Stimulated activated CD8-positive, alpha-beta memory T cell treated with anti-CD3 and anti-CD28 coated beads, Interleukin-12 subunit alpha, Interleukin-12 subunit beta, amount 100 ng/mL, for 24 hours (primary cell): ENCODE measurements at regions not wholly inside any gene's neighbourhood (a gene's known extent, or its start where the extent isn't known, plus 50 kb on each side); places are given as distances from the start of the nearest gene placed in this dataset.

ENCODE experiments used
- DNase-seq: peaks from one replicate; pipeline ENCODE4 v3.0.0-alpha.2; 2020; ENCODE audit errors: extremely low read depth

DNA sequence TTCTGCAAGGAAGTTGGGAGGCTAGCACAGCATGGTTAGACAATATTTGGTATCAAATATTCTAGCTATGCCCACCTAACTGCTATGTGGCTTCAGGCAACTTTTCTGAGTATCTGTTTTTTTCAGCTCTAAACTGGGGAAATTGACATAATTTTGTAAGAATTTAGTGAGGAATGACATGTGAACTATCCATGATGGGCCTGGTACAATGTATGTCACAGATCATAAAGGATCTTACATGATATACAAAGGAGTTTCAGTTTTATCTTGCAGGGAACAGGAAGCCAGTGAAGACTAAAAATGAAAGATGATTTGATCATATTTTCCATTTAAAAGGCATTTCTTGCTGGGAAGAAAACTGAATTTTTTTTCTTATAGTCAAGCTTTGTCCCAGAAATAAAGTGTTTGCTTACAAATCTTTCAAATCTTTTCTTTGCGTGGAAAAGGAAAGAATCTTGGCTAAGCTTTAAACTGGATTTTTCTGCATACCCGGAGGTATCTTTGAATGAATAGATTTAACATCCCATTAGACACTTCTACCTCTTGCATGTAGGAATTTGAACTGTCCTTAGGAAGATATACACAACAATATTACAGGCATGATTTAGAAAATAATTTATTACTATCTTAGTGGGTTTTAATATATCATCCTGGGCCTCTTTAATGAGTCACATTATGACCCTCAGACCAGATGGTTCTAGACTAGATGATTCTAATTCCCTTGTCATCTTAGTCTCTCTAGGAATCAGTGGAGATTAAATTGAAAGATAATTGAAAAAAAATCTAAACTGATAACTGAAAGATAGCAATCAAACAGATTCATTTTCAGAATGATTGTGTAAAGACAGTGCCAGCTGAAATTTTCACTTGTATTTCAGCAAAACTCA is 436.0 kb upstream of the THBS1 start:
- no peak for DNase-seq

DNA sequence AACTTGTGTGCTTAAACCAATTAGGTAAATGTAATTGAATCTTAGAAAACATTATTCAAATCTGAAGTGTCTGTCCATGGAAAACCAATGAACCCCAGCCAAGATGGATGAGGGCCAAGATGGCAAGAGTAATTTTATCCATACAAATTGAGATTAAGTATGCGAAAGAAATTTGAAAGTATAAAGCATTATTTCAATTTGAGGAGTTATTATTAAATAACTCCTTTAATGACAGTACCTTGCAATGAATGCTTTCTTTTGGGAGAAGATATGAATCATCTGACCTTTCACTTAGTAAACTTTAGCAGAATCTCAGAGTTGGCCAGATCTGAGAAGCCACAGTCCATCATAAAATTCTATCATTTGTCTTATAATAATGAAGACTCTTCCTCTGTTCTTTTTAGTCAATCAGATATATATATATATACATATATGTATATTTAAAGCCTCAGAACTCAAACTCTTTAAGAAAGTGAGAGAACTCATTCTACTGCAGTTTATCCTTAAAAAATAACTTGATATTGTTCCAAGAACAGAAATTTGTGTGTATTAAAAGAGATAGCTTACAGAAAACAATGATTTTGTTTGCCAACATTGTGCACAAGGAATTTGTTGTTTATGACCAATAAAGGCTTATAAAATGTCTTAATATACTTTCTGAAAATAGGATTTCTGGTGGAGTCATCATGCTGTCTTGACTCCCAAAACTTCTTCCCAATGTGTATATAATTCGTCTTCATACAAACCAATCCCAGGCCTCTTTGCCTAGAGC is 434.8 kb upstream of the THBS1 start:
- DNase-seq: no peak

DNA sequence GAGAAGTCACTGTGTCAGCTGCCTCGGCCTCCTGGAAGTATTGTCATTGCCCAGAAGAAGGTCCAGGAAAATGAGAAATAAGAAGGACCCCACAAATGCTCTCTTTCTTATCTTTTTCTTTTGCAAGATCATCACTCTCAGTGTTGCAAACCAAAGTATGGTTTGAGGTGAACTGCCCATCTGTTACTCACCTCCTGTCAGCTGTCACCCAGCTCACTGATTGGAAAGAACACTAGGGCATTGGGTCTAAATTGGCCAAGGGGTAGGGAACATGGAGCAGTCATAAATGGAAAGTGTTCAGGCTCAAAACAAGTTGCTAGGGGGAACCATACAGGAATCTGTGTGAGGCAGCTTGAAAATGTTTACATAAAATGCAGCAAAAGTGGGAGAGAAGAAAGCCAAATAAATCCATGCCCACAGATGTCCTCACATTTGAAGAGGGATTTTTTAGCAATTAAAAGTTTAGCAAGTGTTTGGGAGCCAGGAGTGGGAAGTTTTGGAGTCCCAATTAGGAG is 431.2 kb upstream of the THBS1 start:
- no peak for DNase-seq

DNA sequence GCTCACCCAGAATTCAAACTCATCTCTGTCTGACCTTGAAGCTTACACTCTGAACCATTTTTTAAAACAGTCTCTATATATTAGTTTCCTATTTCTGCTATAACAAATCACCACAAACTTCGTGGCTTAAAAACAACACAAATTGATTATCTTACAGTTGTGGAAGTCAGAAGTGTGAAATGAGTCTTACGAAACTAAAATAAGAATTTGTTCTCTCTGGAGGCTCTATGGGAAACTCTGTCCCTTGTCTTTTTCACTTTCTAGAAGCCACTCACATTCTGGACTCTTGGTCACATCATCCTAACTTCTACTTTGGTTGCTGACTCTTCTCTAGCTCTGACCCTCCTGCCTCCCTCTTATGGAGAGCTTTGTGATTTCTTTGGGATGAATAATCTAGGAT is 429.3 kb upstream of the THBS1 start:
- no peak for DNase-seq

DNA sequence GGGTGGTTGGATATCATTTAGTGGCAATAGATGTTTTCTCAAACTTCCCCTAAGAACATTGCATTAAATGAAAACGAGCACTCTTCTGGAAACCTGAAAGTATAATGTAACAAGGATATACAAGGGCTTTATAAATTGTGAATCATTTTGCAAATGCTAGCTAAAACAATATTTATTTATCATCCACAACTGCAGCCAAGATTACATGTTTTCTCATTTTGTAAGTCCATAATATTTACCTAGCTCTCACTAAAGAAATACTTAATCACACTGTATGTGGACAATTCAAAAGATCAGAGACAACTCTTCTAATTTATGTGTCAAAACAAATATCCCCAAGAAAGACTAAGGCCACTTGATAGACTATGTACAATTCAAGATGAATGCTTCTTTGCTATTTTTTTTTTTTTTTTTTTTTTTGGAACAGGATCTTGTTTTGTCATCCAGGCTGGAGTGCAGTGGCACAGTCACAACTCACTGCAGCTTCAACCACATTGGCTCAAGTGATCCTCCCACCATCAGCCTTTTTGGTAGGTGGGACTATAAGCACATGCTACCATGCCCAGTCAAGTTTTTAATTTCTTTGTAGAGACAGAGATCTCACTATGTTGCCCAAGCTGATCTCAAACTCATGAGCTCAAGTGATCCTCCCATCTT is 427.7 kb upstream of the THBS1 start:
- DNase-seq: no peak

DNA sequence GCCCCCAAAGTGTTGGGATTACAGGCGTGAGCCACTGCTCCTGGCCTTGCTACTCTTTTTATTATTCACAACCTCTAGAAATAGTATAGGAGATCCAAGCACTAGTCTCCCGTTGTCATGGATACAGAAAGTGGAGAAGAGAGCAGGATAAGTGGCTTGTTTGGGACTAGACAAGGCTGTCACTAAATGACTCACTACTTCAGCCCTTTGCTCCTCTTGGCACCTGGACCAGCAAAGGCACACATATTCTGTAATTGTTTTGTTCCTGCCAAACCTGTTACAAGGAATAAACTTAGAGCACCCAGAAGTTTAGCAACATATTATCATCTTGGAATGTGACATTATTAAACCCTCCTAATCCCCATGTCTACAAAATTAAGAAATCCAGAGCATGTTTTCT is 427.2 kb upstream of the THBS1 start:
- no peak for DNase-seq

DNA sequence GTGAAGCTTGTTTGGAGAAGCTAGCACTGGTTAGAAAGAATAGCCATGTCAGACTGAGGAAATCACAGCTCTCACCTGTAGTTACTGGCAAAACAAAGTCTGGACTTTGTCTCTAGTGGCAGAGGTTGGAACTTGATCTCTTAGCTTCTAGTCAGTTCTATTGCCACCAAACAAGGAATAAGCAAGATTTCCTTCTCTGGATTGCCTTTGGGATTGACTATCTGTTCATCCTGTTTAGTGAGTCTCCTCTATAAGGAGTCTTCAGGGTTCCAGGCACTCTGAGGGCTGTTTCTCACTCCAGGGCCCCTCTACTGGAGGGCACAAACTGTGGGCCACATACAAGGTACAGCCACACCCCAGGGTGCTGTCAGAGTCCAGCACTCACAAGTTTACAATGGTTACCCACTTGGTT is 426.6 kb upstream of the THBS1 start:
- DNase-seq: no peak

DNA sequence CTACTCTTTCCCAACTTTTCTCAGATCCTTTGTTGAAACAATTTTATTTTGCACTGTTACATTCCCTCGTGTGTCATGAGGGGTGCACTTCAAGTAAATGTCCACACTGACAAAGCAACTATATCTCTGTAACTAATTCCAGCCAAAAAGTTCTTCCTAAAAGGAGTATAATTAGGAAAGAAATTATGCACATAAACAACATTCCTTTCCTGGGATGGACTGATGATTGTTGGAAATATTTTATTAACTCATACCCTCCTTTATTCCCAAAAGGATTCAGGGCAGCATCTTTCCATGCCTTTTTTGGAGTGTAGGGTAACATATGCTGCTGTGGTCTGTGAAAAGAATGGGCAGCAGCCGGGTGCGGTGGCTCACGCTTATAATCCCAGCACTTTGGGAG is 426.1 kb upstream of the THBS1 start:
- no peak for DNase-seq

DNA sequence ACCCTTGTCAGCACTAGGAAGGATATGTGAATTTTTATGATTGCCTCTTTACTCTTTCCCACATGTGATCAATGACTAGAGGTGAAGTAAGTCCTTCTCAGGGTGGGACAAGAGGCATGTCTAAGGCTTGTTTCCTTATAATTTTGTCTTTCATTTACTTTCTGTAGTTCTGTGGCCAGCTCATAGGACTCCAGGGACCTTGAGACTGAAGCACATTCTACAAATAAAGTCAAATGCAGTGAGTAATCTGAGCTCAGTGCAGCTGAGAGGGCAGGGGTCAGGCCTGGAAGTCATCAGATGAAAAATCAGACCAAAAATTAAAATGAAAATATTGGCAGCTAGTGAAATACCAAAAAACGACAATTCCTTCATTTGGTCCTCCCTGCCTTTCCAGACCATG is 424.7 kb upstream of the THBS1 start:
- DNase-seq: no peak

DNA sequence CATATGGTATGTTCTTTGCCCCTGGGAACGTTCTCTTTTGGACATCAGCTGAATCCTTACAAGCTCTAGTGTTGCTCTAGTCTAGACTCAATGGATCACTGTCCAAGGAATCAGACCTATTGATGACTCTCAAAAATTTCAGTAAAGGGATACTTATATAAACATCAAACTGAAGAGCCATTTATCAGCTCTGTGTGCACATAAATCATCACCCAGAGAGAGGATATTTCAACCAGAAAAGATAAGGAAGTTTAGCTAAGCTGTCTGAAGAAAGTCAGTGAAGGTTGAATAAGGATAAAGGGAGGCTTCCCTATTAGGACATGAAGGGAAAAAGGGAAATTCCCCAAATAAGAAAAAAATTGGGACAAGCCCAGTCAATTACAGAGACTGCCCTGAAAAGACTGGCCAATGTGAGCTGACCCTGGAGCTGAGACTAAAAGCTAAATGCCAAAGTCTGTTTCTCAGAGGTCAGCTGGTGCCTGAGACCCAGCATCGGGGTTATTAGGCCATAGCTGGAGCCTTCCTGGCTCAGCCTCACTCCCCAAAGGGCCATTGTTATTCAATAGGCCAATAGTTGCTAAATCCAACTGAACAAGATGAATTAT is 424.1 kb upstream of the THBS1 start:
- DNase-seq: no peak

DNA sequence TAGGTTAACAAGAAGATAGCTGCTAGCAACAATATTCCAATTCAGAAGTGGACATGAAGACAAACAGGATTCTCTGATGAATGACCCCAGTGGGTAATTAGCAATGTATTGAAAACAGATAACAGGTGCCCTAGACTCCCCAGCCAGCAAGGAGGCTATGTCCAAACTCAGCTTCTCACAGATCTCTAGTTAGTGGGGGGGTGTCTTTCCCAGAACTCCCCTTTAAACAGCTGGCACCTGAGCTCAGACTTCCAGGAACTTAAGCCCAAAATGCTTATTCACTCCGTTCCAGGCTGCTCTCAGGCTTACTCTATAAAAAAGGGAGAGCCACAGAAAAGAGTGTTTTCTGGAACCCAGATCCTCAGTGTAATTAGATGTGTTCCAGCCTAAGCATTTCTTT is 423.0 kb upstream of the THBS1 start:
- no peak for DNase-seq

DNA sequence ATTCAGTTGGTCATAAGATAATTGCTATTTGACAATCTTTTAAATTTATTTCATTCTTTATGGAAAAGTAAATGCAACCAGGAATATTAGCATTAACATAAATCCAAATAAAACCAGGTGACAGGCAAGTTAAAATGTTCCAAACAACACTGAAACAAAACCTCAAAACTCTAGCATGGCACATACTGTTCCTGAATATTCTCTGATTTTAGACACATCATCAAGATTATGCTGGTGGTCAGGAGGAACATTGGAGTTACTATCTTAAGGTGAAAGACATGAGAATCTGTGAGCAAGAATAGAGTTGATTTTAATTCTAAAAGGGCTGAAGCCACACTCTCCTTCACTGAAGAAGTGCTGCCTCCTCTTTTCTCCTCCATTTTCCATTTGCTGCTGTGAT is 421.0 kb upstream of the THBS1 start:
- no peak for DNase-seq

DNA sequence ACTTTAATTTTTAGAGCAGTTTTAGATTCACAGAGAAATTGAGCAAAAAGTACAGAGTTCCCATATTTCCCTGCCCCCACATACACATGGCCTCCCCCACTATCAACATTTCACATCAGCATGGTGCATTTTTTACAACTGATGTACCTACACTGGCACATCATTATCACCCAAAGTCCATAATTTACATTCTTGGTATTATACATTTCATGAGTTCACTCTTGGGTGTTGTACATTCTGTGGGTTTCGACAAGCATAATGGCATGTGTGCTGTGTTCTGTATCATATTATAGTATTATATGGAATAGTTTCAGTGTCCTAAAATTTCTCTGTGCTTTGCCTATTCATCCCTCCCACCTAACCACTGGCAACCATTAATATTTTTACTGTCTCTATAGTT is 419.8 kb upstream of the THBS1 start:
- DNase-seq: no peak

DNA sequence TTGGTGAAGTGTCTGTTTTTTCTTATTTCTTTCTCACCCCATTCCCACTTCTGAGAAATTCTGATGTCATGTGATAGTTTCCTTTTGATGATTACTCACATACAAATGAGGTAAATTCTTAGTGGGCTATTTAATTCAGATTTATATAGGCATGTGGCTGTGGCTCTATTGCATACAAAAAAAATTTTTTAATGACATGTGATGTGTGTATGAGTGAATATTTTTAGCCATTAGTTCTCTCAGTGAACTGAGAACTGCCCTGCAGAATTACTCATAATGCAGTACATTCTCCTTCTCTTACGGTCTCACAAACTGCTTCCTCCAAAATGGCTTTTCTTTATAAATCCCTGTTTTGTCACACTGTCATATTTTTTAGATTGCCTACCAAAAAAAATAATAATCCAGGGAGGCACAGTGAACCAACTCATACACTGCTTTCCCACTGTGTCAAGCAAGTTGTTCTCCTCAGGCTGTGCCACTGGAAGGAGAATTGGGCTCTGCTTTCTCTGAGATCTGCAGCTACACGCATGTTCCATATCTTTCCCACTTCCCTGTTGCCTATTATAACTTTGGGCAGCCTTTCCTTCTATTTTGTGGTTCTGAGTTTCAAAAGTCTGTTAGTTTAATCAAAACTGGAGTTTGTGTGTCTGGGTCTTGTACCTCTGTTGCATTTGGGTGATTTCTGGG is 415.7 kb upstream of the THBS1 start:
- no peak for DNase-seq

DNA sequence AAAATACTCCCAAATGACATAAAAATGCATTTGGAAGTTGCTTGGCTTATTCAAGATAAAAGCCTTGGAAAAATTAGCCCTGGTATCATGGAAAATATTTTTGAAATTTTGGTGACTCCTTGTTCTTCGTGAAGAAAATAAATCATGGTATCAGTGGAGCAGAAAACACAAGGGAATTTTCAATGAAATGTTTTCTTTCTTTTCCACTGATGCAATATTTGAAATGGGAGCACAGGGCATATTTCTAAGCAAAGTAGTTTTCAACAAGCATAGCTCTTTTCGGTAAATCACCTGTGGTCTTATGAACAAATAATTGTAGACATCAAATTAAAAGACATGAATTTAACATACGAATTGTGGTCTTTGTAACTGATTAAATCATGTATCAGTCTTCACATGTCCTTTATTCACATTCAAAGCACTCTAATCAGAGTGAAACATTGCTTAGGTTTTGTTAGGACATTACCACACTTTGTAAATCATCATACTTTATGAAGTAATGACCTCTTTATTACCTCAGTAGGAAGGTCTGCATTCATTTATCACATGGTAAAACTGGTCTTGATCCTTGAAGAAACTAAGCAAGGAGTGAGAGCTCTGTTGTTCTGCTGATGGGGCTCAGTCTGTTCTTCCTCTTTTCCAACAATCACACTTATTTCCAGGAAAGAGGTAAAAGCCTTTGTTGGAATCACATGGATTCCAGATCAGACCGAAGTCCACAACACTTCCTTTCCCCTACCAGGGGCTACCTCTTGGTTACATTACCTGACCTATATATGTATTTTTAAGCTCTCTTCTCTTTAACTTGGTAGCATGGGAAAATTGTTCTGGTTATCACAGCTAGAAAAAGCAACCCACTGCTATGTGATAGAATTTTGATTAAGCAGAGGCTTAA is 413.5 kb upstream of the THBS1 start:
- DNase-seq: no peak

DNA sequence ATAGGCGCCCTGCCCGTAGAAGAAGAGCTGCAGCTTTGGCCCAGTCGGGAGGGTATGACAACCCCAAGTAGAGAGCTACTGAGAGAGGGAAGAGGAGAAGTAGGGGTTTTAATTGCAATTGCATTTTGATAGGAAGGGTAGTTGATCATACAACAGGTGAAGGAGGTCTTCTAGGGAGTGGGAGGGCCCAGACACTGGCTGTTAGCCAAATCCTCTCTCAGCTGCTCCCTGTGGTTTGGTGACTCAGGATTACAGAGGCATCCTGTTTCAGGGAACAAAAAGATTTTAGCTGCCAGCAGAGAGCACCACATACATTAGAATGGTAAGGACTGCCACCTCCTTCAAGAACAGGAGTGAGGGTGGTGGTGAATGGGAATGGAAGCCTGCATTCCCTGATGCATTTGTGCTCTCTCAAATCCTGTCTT is 408.9 kb upstream of the THBS1 start:
- DNase-seq: no peak

DNA sequence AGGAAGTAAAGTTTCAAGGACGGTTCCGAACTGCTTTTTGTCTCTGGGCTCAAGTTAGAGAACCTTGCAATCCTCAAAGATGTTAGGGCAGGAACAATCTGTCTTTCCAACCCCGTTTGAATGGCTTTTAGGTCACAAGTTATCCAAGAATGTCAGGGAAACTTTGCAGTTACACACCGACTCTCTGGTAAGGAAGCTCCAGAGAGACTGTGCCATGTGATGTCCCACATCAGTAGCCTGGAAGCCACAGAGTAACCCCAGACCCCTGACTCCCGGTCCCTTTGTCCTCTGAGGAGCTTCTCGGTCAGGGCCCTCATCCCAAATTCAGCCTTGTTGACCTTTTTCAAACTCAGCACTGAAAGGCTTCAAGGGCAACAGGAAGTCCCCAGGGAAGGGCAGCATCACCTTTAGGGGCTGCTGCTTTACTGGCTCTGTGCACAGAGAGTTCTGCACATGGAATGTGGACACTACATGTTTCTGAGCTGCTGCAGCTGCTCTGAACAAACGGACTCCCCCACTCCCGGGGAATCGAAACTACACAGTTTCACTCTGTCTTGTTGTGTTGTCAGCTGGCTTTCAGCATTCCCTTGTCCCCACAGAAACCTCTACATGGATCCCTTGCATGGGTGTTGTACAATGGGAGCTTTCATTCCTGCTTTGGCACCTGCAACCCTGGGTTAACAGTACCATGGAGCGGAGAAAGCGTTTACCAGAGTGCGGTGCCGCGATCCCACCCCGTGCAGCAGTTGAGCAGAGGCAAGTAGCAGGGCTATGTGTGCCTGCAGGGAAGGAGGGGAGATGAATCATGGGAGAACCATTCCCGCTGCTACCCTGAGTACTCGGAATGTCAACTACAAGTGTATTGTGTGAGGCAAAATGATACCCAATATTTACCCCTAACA is 408.2 kb upstream of the THBS1 start:
- DNase-seq: no peak

DNA sequence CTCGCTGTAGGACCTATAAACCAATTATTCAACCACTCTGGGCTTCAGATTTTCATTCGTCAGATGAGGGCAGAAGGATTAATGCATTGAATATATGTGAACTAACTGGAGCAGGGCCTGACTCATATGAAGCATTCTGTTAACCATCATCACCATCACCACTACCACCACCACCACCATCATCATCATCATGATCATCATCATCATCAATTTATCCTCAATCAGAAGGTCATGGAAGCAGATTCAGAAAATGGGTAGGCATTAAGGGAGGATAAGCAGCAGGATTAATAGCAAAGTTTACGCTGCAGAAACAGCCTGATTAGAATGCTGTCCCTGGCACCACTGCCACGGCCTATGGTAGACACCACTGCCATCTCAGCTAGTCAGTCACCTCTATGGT is 407.5 kb upstream of the THBS1 start:
- DNase-seq: no peak

DNA sequence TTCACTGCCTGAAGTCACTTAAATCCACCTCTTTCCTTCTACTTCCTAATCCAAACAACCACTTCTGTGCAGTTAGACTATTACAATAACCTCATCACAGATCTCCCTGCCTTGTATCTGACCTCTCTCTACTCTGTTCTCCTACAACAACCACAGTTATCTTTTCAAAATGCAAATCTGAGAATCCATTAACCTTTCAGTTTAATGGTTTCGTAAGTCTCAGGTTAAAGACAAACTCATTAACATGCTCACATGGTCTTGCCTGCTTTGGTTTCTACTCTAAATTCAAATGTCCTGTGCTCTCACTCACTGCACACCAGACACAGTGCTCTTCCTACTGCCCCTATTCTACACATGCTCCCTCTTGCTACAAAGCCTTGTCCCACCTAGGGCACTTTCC is 406.5 kb upstream of the THBS1 start:
- DNase-seq: no peak
